Stimulated activated CD8-positive, alpha-beta memory T cell treated with anti-CD3 and anti-CD28 coated beads, Interleukin-4, amount 100 ng/mL, for 48 hours (primary cell): ENCODE measurements at regions not wholly inside any gene's neighbourhood (a gene's known extent, or its start where the extent isn't known, plus 50 kb on each side); places are given as distances from the start of the nearest gene placed in this dataset.
A peak's percentile ranks its signal among the peaks of the same experiment; 100 is the strongest.

Experiments
- DNase-seq: peaks from one replicate; pipeline ENCODE4 v3.0.0-alpha.2; 2020

DNA sequence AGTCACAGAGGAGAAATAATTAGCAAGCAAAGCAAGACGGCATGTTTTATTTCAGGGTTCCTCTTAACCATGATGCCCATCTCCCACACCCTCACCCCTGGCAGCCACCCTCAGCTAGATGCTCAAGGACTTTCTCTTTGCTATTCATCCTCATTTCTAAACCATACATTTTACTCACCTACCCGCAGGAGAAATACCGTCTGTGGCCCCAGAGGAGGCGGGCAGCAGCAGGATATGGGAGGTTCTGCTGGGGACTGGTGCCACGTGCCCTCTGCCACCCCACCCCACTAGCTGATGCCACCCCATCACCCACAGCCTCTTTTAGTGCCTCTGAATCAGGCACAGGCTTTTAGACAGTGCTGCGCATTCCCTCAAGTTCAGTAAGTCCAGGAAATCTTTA is 168.7 kb upstream of the ITGB1 start:
- peak; percentile 56 for DNase-seq

DNA sequence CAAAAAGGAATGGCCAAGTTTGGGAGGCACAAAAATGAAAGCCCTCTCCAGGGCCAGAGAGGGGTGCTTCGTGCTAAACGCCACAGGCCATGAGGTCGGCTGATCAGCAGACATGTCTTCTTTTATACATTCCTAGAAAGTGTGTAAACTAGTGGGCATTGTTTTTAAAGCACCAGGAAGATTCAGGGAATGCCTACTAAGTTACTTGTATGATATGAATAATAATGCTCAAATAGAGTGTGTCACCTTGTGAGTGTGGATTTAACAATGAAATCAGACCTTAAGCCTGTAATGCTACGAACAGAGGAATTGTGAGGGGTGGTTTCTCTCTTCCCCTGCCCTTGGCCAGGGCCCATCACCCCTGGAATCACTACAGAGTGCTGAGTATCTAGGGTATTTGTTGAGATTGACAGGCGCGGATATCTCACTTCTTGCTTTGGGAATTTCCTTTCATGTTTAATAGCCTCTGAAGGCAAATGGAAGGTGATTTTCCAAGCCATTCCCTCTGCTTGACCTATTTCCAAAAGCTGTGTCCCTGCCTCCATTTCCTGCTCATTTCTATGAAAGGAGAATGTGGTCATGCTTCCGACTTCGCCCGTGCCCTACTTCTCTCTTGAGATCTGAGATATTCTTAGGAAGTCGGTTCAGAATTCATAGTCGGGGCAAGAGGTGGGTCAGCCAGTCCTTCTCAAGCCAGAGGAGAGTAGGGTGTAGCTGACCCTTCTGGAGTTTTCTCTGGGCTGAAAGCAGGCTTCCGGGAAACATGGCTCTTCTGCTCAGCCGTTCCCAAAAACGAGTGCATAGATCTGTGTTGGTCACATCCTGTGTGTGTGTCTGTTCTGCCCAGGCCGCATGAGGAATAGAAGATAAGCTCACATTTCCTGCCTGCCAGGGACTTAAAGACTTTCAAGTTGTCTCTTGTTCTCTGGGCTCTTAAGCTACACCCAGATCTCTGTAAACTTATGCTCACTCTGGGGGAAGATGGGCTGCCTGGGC is 167.8 kb upstream of the ITGB1 start:
- DNase-seq: no peak

DNA sequence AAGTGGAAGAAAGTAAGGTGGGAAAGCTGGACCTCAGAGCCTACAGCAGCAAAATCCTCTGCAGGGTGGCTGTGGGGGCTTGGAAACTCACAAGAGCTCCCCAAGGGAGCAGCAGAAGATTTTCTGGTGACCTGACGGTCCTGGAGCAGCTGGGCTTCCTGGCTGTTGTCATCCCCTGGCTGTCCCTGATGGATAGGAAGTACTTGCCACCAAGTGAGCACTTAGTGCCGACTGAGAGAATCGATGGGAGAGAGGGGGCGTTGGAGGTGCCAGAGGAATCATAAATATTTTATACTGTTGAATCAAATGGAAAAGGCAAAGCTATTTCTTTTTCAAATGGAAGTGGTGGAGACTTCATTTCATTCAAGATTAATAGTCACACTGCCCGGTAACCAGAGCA is 167.1 kb upstream of the ITGB1 start:
- DNase-seq: no peak

DNA sequence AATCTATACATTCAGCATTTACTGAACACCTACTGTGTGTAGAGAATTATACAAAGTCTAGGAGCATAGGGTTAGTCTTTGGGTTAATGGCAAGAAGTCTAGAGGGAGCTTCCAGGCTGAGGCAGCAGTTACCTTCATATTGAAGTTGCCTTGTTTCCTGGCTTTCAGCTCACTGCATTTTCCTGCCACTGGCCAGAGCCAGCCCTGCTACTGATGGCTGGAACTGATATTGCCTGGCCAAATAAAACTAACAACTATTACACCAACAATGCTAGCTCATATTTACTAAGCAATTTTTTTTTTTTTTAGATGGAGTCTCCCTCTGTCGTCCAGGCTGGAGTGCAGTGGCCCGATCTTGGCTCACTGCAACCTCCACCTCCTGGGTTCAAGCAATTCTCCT is 165.7 kb upstream of the ITGB1 start:
- DNase-seq: no peak

DNA sequence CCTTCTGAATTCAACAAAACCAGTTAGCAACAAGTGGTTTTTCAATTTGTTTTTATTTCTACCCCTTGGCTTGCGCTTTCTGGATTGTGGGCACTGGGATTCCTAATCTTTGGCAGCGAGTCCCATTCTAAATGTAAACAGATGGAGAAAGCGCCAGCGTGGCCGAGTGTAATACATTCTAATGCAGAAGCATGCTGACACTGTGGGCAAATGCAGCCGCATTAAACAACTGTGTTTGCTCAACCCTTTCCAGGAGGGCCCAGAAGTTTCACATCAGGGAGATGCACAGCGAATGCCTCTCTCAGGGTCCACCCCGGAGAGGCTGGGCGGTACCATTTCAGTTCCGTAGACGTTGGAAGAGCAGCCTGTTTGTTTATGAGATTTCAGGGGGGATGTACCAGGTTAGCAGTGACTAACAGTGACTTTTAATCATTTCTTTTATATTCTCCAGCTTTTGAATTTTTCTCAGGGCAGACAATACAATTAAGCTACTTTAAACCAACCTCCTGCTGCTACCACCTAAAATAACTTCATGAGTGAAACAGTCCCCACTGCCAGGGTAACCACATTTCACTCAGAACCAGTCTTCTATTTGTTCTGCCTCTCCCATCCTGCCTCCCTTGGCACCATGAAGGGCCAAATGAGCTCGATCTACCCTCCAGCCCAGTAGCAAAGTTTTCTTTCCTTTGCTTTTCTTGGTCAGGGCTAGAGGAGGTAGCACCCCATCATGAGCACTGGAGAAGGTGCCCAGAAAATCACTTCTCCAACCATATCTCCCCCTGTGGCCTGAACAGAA is 164.2 kb upstream of the ITGB1 start:
- peak; percentile 29 for DNase-seq

DNA sequence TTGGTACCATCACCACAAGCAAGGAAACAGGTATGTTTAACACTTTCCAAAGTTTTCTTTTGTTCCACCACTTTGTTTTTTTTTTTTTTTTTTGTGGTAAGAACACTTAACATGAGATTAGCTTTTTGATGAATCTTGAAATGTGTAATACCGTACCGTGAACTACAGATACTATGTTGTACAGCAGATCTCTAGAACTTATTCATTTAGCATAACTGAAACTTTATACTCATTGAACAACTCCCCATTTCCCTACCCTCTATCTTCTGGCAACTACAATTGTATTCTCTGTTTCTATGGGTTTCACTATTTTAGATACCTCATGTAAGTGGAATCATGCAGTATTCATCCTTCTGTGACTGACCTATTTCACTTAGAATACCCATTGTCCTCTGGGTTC is 162.7 kb upstream of the ITGB1 start:
- DNase-seq: no peak

DNA sequence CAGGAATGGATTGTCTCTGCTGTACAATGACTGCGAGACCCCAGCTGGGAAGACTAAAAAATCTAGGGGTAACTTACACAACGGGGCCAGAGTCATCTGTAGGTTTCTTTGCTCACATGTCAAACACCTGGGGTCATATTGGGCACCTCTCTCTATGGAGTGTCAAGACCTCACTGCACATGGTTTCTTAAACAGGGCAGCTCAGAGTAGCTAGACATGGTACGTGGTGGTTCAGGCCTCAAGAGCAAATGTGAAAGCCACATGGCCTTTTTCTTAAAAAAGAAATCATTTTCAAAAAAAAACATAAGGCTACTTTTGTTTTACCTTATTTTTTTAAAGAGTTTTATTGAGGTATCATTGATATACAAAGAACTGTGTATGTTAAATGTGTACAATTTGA is 162.2 kb upstream of the ITGB1 start:
- peak; percentile 28 for DNase-seq

DNA sequence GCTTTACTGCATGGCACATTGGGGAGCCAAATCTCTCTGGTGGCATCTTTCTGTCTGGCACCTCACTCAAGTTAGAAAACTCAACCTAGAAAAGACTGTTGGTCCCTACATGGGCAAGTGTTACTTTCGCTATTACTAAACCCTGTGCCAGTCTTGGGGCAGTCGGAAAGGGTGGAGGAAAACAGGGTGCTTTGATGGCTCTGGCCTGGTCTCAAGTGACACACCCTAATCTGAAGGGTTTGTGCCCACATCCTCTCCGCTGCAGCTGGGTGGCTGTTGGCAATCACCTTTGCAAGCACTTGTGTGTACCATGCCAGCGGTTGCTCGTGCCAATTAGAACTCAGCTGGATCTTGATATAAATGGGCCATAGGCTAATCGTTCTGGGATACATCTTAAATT is 159.8 kb upstream of the ITGB1 start:
- DNase-seq: no peak

DNA sequence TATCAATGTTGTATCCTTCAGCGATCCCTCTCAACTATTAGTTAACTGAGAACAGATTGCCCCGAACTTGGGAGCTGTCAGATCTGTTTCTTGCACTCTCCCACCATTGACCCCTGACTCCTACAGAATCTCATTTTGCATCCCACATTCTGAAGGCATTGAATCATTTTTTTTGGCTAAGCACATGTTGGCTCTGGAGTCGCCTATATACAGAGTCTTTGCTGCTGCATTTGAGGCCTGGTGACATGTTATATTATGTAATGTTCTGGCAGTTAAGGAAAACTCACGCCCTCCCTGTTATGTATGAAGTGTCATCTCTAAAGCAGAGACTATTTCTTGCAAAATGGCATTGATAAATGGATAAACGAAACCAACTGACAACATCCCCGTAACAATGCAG is 159.2 kb upstream of the ITGB1 start:
- DNase-seq: no peak

DNA sequence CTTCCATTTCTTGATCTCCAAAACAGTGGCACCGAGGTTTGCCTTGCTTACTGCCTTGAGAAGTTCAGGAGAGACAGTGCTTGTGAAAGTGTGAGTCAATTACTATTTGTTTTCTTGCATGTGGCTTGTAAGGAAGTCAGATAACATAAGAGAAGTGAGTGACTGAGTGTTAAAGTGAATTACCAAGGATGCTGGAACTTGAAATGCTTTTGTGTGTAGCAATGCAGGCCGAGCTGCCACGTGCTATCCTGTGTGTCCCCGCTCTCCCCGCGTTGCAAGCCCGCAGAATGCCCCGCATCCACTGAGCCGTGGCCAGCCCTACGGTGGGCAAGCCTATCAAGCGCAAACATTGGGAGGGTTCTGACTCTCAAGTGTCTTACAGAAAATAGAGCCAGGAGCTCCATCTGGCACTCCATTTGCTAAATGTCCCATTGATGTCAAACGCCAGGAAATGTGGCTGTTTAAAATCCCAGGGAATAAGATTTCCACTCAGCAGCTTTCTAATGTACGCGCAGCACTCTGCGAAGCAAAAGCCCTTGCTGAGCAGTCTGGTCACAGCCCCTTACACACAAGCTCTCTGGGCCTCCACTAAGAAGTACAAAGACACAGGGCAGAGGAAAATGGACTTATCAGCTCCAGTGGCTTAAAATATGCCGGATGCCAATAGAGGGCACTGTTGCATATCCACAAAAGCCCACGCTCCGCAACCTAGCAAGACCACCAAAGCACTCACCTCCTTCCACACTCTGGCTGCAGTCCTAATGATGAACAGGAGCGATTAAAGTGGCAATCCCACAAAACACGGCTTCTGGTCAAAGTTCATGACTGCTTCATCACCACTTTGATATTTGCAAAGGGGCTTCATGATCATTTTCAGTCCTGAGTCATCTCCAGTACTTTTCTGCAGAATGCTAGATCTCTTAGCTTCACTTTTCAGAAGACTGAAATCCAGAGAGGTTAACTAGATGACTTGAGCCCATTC is 158.0 kb upstream of the ITGB1 start:
- DNase-seq: no peak

DNA sequence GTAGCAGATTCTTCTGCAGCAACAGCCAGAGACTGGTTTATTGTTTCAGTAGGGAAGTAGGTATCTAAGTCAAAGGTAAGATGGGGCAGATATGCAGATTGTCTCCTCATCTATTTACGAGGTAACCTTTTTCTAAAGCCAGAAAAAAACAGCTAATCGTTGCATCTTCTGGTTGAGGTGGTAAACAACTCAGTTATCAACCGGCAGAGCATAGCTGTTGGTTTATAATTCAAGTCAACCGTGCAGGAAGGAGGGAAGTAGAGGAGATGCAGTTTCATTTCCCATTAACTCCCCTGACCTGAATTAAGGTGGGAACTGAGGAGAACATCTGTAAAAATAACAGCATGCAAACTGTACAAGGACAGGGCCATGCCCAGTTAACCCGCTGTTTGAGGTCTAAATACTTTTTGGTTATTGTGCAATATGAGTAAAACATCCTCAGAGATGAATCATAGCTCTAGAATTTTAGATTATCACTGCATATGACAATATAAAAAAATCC is 156.5 kb upstream of the ITGB1 start:
- DNase-seq: no peak

DNA sequence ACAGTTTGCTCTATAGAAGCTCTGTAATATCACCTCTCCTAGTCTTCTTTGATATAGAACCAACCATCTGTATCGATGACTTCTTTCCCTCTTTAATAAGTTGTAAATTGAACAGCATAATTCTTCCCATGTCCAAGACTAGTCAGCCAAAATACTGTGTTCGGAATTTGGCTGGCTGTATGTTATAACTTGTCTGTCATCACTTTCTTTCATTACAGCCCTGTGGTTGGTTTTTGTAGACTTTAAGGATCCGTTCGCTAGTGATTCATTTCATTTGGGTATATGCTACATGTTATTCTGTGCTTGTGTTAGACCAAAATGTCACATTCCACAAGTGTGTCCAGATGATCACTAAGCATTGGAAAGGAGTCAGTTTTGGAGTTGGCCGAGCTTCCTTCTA is 155.4 kb upstream of the ITGB1 start:
- no peak for DNase-seq

DNA sequence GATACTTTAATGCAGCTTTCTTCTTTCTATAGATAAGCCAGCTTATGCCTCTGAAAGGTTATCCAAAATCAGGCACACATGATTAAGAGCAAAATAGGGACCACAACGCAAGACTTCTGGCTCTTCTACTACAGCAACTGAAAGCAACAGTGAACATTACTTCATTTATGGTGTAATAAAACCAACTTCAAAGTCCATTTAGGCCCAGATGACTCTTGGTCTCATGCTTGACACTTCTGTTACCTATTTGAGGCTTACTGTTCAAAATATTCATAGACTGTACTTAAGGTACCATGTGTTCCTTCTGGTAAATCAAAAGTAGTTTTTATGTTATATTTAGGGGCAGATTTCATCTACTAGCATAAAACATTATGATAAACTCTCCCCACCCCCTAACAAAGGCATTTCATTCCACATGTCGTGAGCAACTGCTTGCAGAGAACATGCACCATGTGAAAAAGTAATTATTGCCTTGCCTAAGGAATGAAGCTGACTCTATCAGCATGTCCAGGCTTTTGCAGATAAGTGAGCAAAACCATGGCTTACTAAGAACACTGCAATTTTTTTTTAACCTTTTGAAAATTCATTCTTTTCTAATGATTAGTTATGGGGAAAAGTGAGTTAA is 154.9 kb upstream of the ITGB1 start:
- DNase-seq: no peak

DNA sequence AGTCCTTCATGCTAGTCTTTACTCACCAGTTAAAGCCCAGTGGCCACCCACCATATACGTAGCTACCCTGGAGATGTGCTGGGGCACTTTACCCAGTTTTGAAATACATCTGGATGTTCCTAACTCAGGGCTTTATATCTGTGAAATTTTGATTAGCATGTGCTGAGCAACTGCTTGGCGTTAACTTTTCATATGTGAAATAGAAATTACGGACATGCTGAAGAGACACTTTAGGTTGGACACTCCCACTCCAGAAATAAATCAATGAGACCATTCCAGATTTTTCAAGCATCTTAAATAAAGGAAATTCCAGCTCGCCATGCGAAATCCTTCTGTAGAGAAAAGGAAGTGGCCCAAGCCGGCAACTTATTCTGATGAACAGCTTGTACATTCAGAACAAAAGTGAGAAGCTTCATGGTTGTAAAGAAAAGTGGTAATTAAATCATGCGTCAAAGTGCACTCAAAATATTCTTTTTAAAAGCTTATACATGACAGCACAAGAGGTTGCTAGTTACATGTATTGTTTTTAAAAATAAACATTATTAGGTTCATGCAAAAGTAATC is 153.5 kb upstream of the ITGB1 start:
- no peak for DNase-seq

DNA sequence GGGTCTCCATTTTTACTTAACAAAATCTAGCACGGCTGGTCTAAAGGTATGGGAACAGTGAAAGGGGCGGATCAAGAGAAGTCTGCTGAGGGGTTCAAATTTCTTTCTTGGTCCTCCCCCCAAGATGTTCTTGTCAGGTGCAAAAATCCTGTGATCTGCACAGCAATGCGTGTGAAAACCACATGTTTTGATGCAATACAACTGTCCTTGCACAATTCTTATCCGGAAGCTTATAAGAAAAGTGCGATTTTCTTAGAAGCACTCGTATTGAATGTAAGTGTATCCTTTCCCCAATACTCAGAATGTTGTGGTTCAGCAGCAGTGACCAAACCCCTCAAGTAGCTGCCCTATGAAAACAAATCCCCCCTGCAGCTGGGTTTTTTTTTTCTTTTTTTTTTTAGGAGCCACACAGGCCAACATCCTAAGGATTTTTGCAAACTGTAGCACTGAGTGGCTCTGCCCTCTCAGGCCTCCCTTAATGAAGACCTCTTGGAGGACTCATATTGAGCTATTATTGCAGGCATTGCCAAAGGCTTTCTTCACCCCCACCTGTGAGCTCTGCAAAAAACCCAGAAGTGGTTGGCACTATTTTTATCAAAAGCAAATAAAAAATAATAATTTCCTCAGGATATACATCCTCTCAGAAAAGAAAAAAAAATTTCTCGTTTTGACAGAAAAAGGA is 151.9 kb upstream of the ITGB1 start:
- no peak for DNase-seq

DNA sequence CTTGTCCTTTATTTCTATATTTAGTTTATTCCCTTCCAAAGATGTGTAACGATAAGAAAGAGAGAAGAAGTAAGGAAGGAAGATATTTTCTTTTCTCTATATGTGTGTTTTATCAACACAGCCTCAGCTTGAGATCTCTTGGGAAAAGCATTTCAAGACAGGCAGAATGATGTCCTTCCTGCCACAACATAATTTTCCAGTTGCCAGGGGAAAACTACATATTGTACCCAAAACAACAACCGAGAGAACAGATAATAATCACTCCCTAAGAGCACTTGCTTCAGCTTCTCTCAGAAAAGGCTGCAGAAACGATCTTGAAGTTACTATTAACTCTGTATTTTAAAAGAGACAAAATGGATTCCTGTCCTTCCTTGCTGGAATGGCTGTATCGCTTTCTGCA is 151.4 kb upstream of the ITGB1 start:
- no peak for DNase-seq

DNA sequence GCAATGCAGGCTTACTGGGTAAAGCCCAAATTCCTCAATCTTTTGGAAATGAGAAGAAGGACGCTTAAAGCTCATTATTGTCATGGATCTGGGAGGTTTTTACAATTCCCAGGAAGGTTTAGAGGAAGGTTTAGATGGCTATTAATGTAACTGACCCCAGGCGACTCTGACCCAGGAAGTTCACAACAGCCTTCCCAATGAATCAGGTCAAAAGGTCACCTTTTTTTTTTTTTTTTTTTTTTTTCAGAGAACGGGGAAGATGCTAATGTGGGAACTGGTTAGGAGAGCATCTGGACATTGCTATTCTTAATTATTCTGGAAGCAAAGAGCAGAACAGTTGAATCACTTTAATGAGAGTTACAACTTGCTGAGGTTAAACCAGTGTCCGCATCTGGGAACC is 149.9 kb upstream of the ITGB1 start:
- DNase-seq: no peak

DNA sequence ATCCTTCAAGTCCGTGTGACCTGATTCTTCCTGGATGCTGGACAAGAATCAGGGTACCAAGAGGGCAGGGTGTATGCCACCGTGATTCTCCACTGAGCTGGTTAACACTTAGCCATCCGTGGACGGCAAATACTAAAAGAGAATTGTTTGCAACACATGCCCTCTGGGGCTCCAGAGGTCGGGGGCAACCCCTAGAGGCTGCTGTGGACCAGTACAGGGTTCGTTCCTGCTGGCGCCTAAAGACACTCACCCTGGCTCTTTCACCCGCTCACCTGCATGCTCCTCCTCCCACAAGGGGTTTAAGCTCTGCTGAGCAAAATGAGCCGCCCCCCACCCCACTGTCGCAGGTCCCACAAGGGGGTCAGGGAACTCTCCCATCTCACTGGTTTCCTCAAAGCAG is 148.7 kb upstream of the ITGB1 start:
- DNase-seq: no peak

DNA sequence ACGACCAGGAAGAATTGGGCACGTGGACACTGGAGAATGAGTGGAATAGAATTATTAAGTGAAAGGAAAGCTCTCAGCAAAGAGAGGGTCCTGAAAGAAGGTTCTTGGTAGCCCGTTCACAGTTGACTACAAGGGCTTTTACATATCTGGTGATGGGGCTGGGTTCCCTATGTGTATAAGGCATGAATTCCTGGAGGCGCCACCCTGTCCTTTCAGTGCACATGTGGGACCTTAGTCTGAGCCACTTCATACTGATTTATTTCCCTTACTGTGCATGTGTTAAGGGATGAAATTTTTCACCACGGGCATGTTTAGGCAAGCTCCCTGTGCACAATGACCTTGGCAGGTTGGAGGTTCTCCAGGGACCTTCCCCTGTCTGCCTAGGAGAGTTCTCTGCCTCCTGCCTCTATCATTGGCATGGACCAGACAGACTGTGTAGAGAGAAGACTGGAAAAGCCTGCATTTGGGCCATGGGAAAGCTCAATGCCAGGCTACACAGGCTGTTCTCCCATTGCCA is 145.9 kb upstream of the ITGB1 start:
- DNase-seq: no peak

DNA sequence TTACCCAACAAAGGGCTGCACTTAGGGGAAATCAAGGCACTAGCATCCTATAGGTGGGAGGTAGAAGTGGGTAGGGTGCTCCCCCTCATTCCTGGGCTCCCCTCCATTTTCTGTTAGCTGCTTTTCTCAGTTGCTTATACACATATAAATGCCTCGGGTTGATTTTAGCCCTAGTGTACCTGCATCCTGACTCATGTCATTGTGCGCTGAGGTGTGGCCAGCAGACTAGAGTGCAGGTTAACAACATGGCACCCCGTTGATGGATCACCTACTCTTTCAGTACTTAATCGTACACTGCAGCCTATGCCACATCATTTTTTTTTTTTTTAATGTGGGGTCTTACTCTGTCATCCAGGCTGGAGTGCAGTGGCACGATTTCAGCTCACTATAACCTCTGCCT is 144.0 kb upstream of the ITGB1 start:
- no peak for DNase-seq

DNA sequence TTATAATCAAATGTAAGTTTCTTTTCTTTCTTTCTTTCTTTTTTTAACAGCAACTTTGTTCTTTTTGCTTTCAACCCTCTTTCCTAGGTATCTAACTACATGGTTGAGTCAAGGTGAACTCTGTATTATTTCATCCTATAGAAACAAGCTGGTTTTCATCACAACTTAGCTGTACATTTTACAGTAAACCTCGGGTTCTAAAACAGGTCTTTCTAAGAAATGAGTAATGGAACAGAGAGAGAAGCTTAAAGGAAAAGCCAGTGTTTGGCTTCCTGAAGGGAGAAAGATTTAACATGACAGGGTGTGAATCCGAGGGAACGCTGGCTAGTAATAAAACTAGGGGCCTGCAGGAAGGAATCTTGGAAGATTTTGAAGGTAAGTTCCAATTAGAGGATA is 143.4 kb upstream of the ITGB1 start:
- DNase-seq: no peak
